GM21515 (cell line): ENCODE measurements at regions not wholly inside any gene's neighbourhood (a gene's known extent, or its start where the extent isn't known, plus 50 kb on each side); places are given as distances from the start of the nearest gene placed in this dataset.
"Not testable (repeated sequence)": the region's sequence is repeated elsewhere in the genome, so short reads cannot be mapped to it uniquely, and the experiment has no call there.

Experiments used
- ATAC-seq: cut with Tn5 transposase; IDR thresholded peaks from one replicate; pipeline ENCODE4 v1.9.1; 2021; ENCODE audit not compliant: unreplicated experiment

DNA sequence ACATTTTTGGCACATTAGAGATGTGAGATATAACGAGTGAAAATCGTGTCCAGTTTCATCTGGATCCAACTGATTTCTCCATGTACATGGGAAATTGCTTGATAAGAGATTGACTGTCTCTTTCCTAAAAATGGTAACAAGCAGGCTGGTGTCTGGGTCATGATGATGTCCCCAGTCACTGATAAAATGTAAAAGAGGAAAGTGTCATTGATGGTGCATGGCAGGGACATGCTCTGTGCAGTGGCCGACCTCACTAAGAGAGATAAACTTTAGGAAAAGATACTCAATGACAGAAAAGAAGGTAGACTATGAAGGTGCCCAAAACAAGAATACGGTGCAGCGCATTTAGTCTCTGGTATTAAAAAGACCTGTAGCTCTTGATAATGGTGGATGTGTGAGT is 1517.5 kb downstream of the RPIA start:
- no peak for ATAC-seq

DNA sequence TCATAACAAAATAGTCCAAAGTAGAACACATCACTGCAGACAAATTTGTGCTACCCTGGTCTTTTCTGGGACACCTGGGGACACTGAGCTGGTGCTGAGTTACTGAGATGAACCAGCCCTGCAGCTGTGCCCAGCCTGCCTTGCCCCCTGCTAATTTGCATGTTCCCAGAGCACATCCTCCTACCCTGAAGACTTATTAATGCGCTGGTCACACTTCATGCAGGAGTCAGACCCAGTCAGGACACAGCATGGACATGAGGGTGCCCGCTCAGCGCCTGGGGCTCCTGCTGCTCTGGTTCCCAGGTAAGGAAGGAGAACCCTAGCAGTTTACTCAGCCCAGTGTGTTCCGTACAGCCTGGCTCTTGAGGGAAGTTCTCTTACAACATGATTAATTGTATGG is 1518.3 kb downstream of the RPIA start:
- no peak for ATAC-seq

DNA sequence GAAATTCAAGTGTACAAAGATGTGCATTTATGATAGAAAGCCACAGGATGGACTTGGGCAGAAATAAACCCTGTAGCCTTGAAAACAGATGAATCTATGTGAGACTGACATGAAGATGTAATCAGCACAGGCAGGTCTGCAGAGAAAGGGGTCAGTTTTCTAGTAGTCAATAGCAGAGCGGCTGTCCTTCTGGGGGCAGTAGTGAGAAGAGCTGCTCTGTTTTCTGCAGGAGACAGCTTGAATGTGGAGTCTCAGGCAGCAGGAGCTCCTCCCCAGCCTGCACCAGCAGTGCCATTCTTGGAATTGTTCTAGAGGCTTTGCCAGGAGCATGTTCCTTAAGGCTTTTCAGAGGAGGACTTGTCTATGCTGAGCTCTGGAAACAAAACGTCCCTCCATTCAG is 1524.4 kb downstream of the RPIA start:
- ATAC-seq, result not testable (repeated sequence)

DNA sequence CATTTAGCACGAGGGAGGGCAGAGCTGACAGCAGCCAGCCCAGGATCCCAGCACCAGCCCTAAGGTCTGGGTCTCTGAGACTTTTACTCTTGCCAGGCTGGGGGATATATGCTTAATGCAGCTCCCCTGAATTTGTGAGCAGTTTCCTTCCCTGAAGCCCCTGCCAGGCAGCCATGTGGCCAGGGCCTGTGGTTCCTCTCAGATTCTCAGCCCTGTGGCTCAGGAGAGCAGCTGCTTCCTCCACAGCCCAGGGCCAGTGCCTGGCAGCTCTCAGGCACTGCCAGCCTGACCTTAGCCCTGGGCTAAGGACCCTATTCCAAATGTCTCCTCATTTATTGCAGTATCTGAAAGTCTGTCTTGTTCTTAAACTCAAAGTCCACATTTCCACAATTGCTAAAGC is 1525.3 kb downstream of the RPIA start:
- not testable (repeated sequence) for ATAC-seq

DNA sequence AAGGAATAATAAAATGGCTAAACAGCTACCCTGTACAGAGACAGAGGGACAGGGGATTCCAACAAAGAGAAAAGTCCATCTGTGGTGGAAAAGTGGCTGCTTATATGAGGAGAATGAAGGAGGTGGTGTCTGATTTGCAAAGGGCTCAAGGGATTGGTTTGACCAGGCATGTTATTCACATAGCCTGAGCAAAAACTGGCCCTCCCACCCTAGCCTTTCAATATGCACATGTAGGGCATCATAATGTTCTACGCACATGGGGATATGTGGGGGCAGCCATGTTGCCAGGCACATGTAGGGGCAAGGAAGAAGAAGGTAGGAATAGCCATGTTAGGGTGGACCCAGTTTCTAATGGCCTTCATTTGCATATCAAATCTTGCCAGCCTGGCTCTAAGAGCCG is 1527.1 kb downstream of the RPIA start:
- not testable (repeated sequence) for ATAC-seq

DNA sequence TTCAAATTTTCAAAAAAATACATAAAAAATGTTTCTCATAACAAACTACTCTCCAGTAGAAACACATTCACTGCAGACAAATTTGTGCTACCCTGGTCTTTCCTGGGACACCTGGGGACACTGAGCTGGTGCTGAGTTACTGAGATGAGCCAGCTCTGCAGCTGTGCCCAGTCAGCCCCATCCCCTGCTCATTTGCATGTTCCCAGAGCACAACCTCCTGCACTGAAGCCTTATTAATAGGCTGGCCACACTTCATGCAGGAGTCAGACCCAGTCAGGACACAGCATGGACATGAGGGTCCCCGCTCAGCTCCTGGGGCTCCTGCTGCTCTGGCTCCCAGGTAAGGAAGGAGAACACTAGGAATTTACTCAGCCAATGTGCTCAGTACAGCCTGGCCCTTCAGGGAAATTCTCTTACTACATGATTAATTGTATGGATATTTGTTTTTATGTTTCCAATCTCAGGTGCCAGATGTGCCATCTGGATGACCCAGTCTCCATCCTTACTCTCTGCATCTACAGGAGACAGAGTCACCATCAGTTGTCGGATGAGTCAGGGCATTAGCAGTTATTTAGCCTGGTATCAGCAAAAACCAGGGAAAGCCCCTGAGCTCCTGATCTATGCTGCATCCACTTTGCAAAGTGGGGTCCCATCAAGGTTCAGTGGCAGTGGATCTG is 1529.3 kb downstream of the RPIA start:
- ATAC-seq, result not testable (repeated sequence)

DNA sequence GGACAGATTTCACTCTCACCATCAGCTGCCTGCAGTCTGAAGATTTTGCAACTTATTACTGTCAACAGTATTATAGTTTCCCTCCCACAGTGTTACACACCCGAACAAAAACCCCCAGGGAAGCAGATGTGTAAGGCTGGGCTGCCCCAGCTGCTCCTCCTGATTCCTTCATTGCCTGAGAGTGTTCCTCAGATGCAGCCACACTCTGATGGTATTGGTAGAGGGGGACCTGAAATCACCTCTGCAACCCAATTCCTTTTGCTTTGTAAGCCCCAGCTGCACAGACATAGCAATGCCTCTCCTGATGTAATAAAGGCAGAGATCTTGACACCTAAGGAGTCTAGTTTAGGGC is 1529.8 kb downstream of the RPIA start:
- no peak for ATAC-seq

DNA sequence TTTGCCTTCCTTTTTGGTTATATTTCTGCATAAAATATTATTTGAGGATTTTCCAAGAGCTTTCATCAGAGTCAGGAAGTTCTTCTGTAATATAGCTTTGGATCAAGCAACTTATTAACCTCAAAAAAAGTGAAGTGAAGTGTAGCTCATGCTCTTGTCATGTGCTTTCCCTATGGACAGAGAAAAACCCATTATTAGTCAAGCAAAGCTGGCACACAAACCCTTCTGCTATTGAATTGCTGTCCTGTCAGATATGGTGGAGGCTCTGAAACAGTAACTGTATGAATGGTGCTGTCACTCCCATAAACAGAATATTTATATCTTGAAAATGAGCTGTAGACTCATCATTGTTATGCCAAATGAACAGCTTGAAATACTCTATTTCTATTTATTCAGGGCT is 1533.3 kb downstream of the RPIA start:
- not testable (repeated sequence) for ATAC-seq

DNA sequence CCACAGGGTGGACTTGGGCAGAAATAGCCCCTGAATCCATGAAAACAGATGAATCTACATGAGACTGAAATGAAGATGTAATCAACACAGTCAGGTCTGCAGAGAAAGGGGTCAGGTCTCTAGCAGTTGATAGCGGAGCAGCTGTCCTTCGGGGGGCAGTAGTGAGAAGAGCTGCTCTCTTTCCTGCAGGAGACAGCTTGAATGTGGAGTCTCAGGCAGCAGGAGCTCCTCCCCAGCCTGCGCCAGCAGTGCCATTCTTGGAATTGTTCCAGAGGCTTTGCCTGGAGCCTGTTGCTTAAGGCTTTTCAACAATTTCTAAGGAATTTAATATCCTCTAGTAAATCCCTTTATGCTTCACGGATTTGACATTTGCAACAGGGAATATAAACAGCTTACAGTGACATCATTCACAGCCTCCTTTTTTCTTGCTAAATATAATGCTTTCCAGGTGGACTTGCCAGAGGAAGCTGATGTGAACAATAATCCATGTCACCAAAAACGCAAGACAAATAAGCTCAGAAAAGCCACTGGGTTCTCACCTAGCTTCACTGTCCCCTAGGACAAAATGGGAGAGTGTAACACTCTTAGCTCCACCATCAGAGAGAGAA is 1535.1 kb downstream of the RPIA start:
- ATAC-seq, result not testable (repeated sequence)

DNA sequence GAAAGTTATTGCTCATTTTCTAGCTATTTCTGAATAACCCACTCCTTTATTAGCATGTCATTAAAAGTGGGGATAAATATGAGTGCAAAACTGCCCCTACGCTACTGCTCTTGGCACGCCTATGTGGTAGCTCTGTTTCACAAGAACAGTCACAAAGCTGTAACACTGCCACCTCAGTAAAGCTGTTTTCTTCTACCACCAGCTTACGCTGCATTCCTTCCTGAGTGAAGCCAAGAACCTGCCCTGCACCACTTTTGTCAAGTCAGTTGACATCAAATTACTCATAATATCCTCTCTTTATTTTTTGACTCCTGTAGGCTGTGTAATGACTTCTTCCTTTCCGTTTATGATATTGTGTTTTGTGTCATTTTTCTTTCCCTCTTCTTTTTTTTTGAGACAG is 1539.7 kb downstream of the RPIA start:
- not testable (repeated sequence) for ATAC-seq

DNA sequence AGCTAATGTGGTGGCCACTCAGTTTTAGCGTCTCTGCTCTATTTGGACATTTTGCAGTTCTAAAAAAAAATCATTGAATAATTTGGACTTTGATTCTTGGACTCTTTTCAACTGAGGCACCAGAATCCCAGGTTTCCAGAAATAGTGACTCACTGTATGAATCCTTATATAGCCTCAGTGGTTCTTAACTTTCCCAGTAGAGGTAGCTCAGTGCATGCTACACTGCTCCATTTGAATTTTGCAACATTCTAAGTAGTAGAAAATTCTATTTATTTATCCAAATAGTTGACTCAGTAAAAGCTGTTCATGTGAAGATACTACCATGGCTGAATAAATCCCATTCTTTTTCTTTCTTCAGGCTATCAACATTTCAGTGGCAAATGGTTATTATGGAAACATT is 1544.0 kb downstream of the RPIA start:
- not testable (repeated sequence) for ATAC-seq

DNA sequence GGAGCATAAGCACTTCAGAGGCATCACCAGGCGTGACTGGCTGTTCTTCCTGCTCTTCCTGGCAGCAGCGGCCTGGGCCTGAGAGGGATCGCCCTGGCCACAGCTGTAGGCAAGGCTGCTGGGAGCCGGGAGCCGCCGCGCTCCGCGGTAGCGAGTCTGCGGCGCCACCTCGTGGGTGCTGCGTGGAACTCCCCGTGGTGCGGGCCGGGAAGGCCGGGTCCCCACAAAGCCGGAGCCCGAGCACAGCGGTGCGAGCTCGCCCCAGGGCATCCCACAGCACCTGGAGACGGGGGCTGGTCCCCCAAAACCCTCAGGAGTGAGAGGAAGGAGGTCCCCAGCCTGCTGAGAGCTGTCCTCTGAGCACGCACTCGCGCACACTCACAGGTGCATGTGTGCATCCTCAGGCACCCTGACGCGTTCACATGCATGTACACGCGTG is 1546.5 kb downstream of the RPIA start:
- ATAC-seq, result not testable (repeated sequence)

DNA sequence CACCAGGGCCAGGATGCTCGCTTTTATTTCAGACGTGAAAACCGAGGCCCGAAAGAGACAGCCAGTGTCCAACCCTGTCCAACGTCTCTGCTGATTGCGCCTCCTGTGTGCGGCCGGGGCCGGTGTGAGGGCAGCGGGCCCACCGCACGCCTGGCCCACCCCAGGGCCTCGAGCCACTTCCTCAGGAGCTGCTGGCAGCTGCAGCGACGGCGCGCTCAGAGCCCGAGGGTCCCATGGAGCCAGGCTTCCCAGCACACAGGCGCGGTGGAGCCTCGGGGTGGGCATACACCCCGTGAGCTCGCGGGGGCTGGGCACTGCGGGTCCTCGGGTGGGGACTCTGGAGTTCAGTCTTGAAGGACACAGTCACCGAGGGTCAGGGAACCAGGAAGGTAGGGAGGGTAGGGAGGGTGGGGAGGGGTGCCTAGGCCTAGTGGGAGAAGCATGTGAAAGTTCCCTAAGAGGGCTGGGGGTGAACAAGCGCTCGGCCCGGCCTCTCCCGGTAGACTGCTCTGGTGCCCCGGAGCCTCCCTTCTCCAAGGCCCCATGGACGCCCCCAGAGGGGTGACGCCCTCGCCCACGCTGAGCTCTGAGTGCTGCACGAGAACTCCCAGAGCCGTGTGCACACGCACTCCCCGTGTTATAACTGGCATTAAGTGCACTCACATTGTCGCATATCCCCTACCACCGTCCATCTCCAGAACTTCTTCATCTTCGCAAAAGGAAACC is 1547.2 kb downstream of the RPIA start:
- ATAC-seq, result not testable (repeated sequence)

DNA sequence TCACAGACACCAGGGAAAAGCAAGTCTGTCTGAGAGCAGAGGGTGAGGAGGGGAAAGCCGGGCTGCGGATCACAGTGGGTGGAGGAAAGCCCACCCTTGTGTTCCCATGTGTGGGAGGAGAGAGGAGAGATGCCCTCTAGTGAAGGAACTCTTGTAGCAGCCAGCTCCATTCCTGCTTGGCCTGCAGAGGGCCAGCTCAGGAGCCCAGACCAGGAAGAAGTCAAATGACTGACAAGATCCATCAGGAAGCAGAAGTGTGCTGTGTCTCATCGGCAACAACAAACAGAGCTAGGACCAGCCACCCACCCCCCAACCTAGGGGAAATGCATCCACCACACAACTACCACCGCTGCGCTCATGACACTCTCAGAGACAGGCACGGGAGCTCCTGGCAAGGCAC is 1548.3 kb downstream of the RPIA start:
- ATAC-seq, result not testable (repeated sequence)

DNA sequence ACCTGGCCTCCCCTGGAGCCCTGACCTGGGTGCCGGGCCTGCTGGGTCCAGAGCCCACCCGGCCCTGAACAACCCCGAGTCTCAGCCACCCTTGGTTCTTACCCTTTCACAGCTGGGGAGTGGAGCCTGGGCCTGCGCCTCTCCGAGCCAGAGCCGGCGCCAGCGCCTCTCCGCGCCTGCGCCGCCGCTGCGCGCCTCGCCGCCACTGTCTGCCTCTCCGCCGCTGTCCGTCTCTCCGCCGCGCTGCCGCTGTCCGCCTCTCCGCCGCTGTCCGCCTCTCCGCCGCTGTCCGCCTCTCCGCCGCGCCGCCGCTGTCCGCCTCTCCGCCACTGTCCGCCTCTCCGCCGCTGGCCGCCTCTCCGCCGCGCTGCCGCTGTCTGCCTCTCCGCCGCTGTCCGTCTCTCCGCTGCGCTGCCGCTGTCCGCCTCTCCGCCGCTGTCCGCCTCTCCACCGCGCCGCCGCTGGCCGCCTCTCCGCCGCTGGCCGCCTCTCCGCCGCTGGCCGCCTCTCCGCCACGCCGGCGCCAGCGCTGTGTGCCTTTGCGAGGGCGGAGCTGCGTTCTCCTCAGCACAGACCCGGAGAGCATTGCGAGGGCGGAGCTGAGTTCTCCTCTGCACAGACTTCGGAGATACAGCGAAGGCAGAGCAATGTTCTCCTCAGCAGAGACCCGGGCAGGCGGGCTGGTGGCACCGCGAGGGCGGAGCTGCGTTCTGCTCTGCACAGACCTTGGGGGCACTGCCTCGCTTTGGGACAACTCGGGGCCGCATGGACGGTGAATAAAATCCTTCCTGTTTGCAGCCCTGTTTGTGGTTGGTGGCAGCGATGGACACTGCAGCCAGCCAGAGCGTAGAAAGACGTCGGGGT is 1553.7 kb downstream of the RPIA start:
- not testable (repeated sequence) for ATAC-seq

DNA sequence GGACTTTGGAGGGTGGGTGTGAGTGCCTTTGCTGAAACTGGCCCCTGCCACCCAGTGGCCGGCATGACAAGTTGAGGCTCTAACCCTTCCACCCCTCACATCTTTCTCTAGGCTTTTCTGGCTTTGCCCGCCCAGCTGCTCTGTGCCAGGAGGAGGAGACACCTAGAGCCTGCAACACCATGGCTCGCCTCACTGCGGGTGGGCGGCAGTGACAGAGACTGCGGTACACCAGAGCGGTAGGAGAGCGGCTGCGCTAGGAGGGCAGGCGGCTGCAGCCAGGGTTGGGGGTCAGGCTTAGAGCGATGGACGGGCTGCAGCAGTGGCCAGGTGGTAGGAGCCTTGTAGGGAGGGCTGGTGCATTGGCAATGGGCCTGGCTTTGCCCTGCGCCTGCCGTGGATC is 1556.9 kb downstream of the RPIA start:
- not testable (repeated sequence) for ATAC-seq

DNA sequence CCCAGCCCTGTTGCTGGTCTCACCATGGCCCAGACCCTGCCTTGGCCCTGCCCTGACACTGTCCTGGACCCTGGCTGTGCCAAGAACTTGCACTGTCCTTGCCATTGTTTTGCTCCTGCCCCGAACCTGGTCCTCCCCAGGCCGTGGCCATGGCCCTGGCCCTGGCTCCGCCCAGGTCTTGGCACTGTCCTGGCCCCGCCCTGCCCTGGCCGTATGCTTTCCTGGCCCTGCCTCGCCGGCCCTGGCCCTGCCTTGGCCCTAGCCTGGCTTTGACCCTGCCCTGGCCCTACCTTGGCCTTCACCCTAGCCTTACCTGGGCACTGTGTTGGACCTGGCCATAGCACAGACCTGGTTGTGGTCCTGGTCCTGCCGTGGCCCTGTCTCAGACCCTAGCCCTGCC is 1558.9 kb downstream of the RPIA start:
- not testable (repeated sequence) for ATAC-seq

DNA sequence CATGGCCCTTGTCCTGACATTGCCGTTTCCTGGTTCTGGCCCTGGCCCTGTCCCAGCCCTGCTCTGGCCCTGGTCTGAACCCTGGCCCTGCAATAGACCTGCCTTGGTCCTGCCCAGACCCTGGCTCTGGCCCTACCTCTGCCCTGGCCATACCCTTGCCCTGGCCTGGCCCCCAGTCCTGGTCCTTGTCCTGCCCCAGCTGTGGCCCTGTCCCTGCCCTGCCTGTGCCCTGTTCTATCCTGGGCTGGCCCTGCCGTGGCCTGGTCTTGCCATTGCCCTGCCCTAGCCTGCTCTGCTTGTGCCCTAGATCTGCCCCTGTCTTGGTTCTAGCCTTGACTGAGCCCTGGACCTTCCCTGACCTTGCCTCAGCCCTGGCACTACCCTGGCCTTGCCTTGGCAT is 1560.1 kb downstream of the RPIA start:
- ATAC-seq, result not testable (repeated sequence)

DNA sequence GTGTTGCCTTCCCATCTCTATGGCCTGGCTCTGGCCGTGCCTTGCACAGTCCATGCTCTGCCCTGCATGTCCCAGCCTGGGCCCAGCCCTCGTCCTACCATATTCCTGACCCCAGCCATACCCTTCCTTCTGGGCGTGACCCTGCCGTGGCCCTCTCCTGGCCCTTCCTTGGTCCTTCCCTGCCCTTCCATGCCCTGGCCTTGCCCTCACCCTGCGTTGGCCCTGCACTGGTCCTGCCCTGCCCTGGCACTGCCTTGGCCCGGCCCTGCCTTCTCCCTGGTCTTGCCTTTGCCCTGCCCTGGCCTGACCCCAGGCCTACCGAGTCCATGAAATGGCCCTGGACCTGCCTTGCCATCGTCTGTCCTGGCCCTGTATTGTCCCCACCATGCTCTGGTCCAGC is 1561.8 kb downstream of the RPIA start:
- not testable (repeated sequence) for ATAC-seq

DNA sequence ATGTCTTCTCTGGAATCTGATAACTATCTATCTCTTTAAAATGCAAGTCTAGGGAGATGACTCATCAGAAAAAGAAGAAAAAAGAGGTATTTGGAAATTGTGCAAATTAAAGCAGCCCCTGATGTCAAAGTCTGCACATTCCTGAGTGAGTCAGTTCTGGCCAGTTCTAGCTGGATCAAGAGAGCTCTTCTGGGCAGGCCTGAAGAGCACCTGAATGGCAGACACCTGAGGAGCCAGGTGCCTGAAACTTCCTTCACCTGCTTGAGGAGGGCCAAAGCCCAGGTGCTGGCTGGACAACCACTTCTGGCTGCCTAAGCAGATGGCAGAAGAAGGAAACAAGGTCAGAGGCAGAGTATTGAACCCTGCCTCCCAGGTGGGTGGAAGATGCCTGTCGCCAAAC is 1575.4 kb downstream of the RPIA start:
- not testable (repeated sequence) for ATAC-seq

DNA sequence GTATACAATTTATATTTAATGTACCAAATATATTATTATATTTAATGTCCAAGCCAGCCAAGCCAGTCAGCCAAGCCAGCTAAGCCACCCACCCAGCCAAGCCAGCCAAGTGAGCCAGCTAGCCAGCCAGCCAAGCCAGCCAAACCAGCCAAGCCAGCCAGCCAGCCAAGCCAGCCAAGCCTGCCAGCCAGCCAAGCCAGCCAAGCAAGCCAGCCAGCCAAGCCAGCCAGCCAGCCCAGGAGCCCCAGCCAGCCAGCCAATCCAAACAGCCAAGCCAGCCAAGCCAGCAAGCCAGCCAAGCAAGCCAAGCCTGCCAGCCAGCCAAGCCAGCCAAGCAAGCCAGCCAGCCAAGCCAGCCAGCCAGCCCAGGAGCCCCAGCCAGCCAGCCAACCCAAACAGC is 1596.3 kb downstream of the RPIA start:
- not testable (repeated sequence) for ATAC-seq
